ENCODE measurements at regions not wholly inside any gene's neighbourhood (a gene's known extent, or its start where the extent isn't known, plus 50 kb on each side); places are given as distances from the start of the nearest gene placed in this dataset.

DNA sequence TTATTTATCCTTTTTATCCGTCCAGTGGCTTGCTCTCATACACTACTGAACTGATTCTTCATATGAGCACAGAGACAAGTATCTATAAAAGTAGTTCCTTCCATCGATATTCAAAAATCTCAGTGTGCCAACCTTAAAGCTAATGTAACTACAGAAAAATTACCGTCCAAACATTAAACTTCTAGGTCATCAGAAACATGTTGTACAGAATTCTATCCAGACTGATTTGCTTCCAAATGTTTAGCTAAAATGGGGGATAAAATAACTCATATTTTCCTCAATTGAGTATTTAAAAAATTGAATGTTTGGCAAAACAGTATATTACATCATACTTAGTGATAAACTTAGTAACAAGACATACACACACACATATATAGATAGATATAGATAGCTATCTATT lies 584.7 kb upstream of the SEMA3D start:
- H3K27ac ChIP-seq (ENCODE audit: low read depth, low read length), result no peak overlapping the region
- H3K36me3 ChIP-seq (ENCODE audit: control insufficient read depth in 5 of 5, insufficient read depth in 5 of 5, low read length in 5 of 5), result no peaks in the 10 kb centered on the region
- H3K4me3 ChIP-seq (ENCODE audit: low read depth in 1 of 5, low read length in 5 of 5), result no peak overlapping the region
- H3K9me3 ChIP-seq (ENCODE audit: control insufficient read depth in 5 of 5, low read length in 5 of 5), result no peaks in the 10 kb centered on the region
- no peaks in the 10 kb centered on the region for H3K27me3 ChIP-seq (ENCODE audit: control insufficient read depth in 5 of 5, insufficient read depth in 4 of 5, low read length in 5 of 5)
- peaks cover 0 to 18% (median 3%) of the 10 kb centered on the region in 5 donors for H3K4me1 ChIP-seq (ENCODE audit: control insufficient read depth in 5 of 5, insufficient read depth in 5 of 5, low read length in 5 of 5)
- H3K9ac ChIP-seq (ENCODE audit: low read length in 5 of 5), result no peak overlapping the region

- H3K27me3 ChIP-seq (ENCODE audit: control insufficient read depth in 5 of 5, insufficient read depth in 4 of 5, low read length in 5 of 5), result no peaks in the 10 kb centered on the region
- no peaks in the 10 kb centered on the region for H3K36me3 ChIP-seq (ENCODE audit: control insufficient read depth in 5 of 5, insufficient read depth in 5 of 5, low read length in 5 of 5)
- H3K27ac ChIP-seq (ENCODE audit: low read depth, low read length), result no peak overlapping the region
Measured at GRCh38 chr7:85770332-85770731, 583.5 kb upstream of the SEMA3D start.

GRCh38 chr7:85765698-85766298 lies 578.9 kb upstream of the SEMA3D start:
- Histone ChIP-seq H3K27me3 (ENCODE audit: control insufficient read depth in 5 of 5, insufficient read depth in 4 of 5, low read length in 5 of 5) (no peaks in the 10 kb centered on the region), H3K9me3 (ENCODE audit: control insufficient read depth in 5 of 5, low read length in 5 of 5) (no peaks in the 10 kb centered on the region), H3K27ac (ENCODE audit: low read depth, low read length) (no peak overlapping the region), H3K9ac (ENCODE audit: low read length in 5 of 5) (no peak overlapping the region), H3K4me3 (ENCODE audit: low read depth in 1 of 5, low read length in 5 of 5) (no peak overlapping the region), H3K4me1 (ENCODE audit: control insufficient read depth in 5 of 5, insufficient read depth in 5 of 5, low read length in 5 of 5) (peaks cover 0 to 2% (median 0%) of the 10 kb centered on the region in 5 donors), H3K36me3 (ENCODE audit: control insufficient read depth in 5 of 5, insufficient read depth in 5 of 5, low read length in 5 of 5) (no peaks in the 10 kb centered on the region)

More at GRCh38 chr7:85770332-85770731, 583.5 kb upstream of the SEMA3D start:
- Histone ChIP-seq H3K4me1 (ENCODE audit: control insufficient read depth in 5 of 5, insufficient read depth in 5 of 5, low read length in 5 of 5) (peaks cover 0 to 17% (median 1%) of the 10 kb centered on the region in 5 donors), H3K9ac (ENCODE audit: low read length in 5 of 5) (no peak overlapping the region), H3K4me3 (ENCODE audit: low read depth in 1 of 5, low read length in 5 of 5) (no peak overlapping the region), H3K9me3 (ENCODE audit: control insufficient read depth in 5 of 5, low read length in 5 of 5) (no peaks in the 10 kb centered on the region)

- no peaks in the 10 kb centered on the region for H3K27me3 ChIP-seq (ENCODE audit: control insufficient read depth in 5 of 5, insufficient read depth in 4 of 5, low read length in 5 of 5)
- no peak overlapping the region for H3K9ac ChIP-seq (ENCODE audit: low read length in 5 of 5)
- H3K4me3 ChIP-seq (ENCODE audit: low read depth in 1 of 5, low read length in 5 of 5), result no peak overlapping the region
- H3K4me1 ChIP-seq (ENCODE audit: control insufficient read depth in 5 of 5, insufficient read depth in 5 of 5, low read length in 5 of 5), result no peaks in the 10 kb centered on the region
- H3K27ac ChIP-seq (ENCODE audit: low read depth, low read length), result no peak overlapping the region
- H3K36me3 ChIP-seq (ENCODE audit: control insufficient read depth in 5 of 5, insufficient read depth in 5 of 5, low read length in 5 of 5), result no peaks in the 10 kb centered on the region
- H3K9me3 ChIP-seq (ENCODE audit: control insufficient read depth in 5 of 5, low read length in 5 of 5), result no peaks in the 10 kb centered on the region
Measured at GRCh38 chr7:85764034-85764433, 577.2 kb upstream of the SEMA3D start.

DNA sequence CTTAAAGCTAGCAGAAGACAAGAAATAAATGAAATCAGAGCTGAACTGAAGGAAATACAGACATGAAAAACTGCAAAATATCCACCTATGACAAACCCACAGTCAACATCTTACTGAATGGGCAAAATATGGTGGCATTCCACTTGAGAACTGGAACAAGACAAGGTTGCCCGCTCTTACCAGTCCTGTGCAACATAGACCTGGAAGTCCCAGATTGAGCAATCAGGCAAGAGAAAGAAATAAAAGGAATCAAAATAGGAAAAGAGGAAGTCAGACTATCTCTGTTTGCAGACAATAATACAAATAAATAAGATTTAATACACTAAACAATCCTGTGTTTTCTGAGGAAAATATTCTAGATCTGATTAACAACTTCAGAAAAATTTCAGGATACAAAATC lies 570.5 kb upstream of the SEMA3D start:
- Histone ChIP-seq H3K9me3 (ENCODE audit: control insufficient read depth in 5 of 5, low read length in 5 of 5) (peaks cover 0 to 3% (median 0%) of the 10 kb centered on the region in 5 donors), H3K4me1 (ENCODE audit: control insufficient read depth in 5 of 5, insufficient read depth in 5 of 5, low read length in 5 of 5) (no peaks in the 10 kb centered on the region), H3K4me3 (ENCODE audit: low read depth in 1 of 5, low read length in 5 of 5) (no peak overlapping the region), H3K36me3 (ENCODE audit: control insufficient read depth in 5 of 5, insufficient read depth in 5 of 5, low read length in 5 of 5) (no peaks in the 10 kb centered on the region), H3K27me3 (ENCODE audit: control insufficient read depth in 5 of 5, insufficient read depth in 4 of 5, low read length in 5 of 5) (no peaks in the 10 kb centered on the region), H3K27ac (ENCODE audit: low read depth, low read length) (no peak overlapping the region), H3K9ac (ENCODE audit: low read length in 5 of 5) (no peak overlapping the region)

GRCh38 chr7:85750454-85750949 lies 563.6 kb upstream of the SEMA3D start:
- H3K9ac ChIP-seq (ENCODE audit: low read length in 5 of 5), result no peak overlapping the region
- H3K27ac ChIP-seq (ENCODE audit: low read depth, low read length), result no peak overlapping the region
- no peaks in the 10 kb centered on the region for H3K36me3 ChIP-seq (ENCODE audit: control insufficient read depth in 5 of 5, insufficient read depth in 5 of 5, low read length in 5 of 5)
- no peaks in the 10 kb centered on the region for H3K27me3 ChIP-seq (ENCODE audit: control insufficient read depth in 5 of 5, insufficient read depth in 4 of 5, low read length in 5 of 5)
- H3K4me1 ChIP-seq (ENCODE audit: control insufficient read depth in 5 of 5, insufficient read depth in 5 of 5, low read length in 5 of 5), result no peaks in the 10 kb centered on the region
- H3K4me3 ChIP-seq (ENCODE audit: low read depth in 1 of 5, low read length in 5 of 5), result no peak overlapping the region
- H3K9me3 ChIP-seq (ENCODE audit: control insufficient read depth in 5 of 5, low read length in 5 of 5), result peaks cover 0 to 9% (median 6%) of the 10 kb centered on the region in 5 donors

DNA sequence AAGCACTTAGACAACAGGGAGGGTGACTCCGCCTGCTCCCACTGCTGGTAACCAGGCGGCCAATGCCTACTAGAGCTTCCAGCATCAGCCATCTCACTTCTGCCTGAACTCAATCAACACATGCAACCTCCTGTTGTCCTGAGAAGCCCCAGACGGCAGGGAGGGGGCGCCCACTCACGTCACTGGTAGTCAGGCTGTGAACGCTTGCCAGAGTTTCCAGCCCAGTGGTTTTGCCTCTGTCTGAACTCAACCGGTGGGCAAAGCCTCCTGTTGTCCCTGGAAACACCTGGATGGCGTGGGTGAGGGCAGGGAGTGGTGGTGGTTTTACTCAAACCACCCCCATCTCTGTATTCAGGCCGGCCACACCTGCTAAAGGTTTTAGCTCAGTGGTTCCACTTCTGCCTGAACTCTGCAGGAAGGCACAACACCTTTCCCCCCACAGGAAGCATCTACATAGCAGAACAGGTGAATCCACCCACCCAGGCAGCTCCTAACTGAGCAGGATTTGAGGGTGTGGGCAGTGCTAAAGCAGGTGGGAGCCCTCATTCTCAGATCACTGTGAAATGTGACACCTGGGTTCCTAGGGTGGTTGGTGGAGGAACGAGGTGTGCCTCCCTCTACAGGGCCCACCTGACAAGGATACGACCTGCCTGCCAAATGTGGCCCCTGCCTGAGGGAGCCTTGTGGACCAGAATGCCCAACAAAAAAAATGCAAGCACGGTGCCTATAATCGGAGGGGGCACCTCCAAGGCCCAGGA lies 563.0 kb upstream of the SEMA3D start:
- Histone ChIP-seq H3K9ac (ENCODE audit: low read length in 5 of 5) (no peak overlapping the region), H3K27me3 (ENCODE audit: control insufficient read depth in 5 of 5, insufficient read depth in 4 of 5, low read length in 5 of 5) (no peaks in the 10 kb centered on the region), H3K4me3 (ENCODE audit: low read depth in 1 of 5, low read length in 5 of 5) (no peak overlapping the region), H3K27ac (ENCODE audit: low read depth, low read length) (no peak overlapping the region), H3K9me3 (ENCODE audit: control insufficient read depth in 5 of 5, low read length in 5 of 5) (peaks cover 0 to 11% (median 9%) of the 10 kb centered on the region in 5 donors), H3K36me3 (ENCODE audit: control insufficient read depth in 5 of 5, insufficient read depth in 5 of 5, low read length in 5 of 5) (no peaks in the 10 kb centered on the region), H3K4me1 (ENCODE audit: control insufficient read depth in 5 of 5, insufficient read depth in 5 of 5, low read length in 5 of 5) (no peaks in the 10 kb centered on the region)

DNA sequence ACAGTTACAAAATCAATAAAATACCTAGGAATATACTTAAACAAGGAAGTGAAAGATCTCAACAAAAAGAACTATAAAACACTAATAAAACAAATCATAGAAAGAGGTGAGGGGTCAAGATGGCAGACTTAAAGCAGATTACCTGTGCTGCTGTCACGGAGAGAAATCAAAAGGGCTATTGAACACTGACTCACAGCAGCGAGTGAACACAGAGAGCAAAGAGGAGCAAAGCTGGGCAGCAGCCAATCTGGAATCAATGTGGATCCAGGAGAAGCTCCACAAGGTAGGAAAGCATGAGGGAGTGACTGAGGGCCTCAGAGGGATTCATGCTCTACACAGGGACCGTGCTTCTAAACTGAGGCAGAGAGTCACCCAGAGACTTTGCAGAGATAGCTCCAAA lies 562.0 kb upstream of the SEMA3D start:
- Histone ChIP-seq H3K9ac (ENCODE audit: low read length in 5 of 5) (no peak overlapping the region), H3K9me3 (ENCODE audit: control insufficient read depth in 5 of 5, low read length in 5 of 5) (peaks cover 0 to 11% (median 9%) of the 10 kb centered on the region in 5 donors), H3K27ac (ENCODE audit: low read depth, low read length) (no peak overlapping the region), H3K36me3 (ENCODE audit: control insufficient read depth in 5 of 5, insufficient read depth in 5 of 5, low read length in 5 of 5) (no peaks in the 10 kb centered on the region), H3K27me3 (ENCODE audit: control insufficient read depth in 5 of 5, insufficient read depth in 4 of 5, low read length in 5 of 5) (no peaks in the 10 kb centered on the region), H3K4me3 (ENCODE audit: low read depth in 1 of 5, low read length in 5 of 5) (no peak overlapping the region), H3K4me1 (ENCODE audit: control insufficient read depth in 5 of 5, insufficient read depth in 5 of 5, low read length in 5 of 5) (no peaks in the 10 kb centered on the region)

DNA sequence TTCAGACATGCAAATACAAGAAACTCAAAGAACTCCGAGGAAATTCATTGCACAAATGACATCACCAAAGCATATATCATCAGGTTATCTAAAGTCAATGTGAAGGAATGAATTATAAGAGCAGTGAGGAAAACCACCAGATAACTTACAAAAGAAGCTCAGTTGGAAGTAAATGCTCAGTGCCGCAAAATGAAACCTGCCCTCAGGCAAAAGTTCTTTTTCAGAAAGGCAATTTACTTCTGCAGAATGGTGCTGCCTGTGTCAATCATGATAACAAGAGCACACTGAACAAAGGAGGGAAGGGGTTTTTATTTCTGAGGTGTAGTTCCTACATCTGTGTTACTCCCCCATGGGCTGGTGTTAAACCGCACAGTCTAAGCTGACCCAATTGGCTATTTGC lies 550.6 kb upstream of the SEMA3D start:
- Histone ChIP-seq H3K9ac (ENCODE audit: low read length in 5 of 5) (no peak overlapping the region), H3K4me1 (ENCODE audit: control insufficient read depth in 5 of 5, insufficient read depth in 5 of 5, low read length in 5 of 5) (no peaks in the 10 kb centered on the region), H3K4me3 (ENCODE audit: low read depth in 1 of 5, low read length in 5 of 5) (no peak overlapping the region), H3K36me3 (ENCODE audit: control insufficient read depth in 5 of 5, insufficient read depth in 5 of 5, low read length in 5 of 5) (no peaks in the 10 kb centered on the region), H3K9me3 (ENCODE audit: control insufficient read depth in 5 of 5, low read length in 5 of 5) (peaks cover 0 to 7% (median 2%) of the 10 kb centered on the region in 5 donors), H3K27me3 (ENCODE audit: control insufficient read depth in 5 of 5, insufficient read depth in 4 of 5, low read length in 5 of 5) (no peaks in the 10 kb centered on the region), H3K27ac (ENCODE audit: low read depth, low read length) (no peak overlapping the region)

GRCh38 chr7:85736085-85736484 lies 549.2 kb upstream of the SEMA3D start:
- H3K4me1 ChIP-seq (ENCODE audit: control insufficient read depth in 5 of 5, insufficient read depth in 5 of 5, low read length in 5 of 5), result no peaks in the 10 kb centered on the region
- no peak overlapping the region for H3K4me3 ChIP-seq (ENCODE audit: low read depth in 1 of 5, low read length in 5 of 5)
- H3K9me3 ChIP-seq (ENCODE audit: control insufficient read depth in 5 of 5, low read length in 5 of 5), result peaks cover 0 to 7% (median 2%) of the 10 kb centered on the region in 5 donors
- H3K9ac ChIP-seq (ENCODE audit: low read length in 5 of 5), result no peak overlapping the region
- no peaks in the 10 kb centered on the region for H3K36me3 ChIP-seq (ENCODE audit: control insufficient read depth in 5 of 5, insufficient read depth in 5 of 5, low read length in 5 of 5)
- H3K27ac ChIP-seq (ENCODE audit: low read depth, low read length), result no peak overlapping the region
- no peaks in the 10 kb centered on the region for H3K27me3 ChIP-seq (ENCODE audit: control insufficient read depth in 5 of 5, insufficient read depth in 4 of 5, low read length in 5 of 5)
